GM12872 (cell line): ENCODE measurements at regions not wholly inside any gene's neighbourhood (a gene's known extent, or its start where the extent isn't known, plus 50 kb on each side); places are given as distances from the start of the nearest gene placed in this dataset.

Experiments used
- TF ChIP-seq, protein P1 (sequence below): IDR thresholded peaks from 3 replicates; pipeline ENCODE4 v1.5.1; 2011; ENCODE audit warnings: low read depth, mild to moderate bottlenecking, low read length, moderate library complexity; ENCODE audit not compliant: insufficient read depth

DNA sequence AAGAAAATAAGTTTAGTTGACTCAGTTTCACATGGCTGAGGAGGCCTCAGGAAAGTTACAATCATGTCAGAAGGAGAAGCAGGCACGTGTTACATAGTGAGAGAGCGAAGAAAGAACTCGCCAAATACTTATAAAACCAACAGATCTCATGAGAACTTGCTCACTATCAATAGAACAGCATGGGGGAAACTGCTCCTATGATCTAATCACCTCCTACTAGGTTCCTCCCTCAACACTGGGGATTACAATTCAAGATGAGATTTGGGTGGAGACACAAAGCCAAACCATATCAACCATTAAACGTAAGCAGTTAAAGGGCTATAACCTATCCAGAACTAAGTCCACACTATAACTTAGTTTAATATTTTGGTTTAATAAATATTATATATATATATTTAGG lies 113.8 kb upstream of the ADGRL3 start:
- TF ChIP-seq, protein P1, sequence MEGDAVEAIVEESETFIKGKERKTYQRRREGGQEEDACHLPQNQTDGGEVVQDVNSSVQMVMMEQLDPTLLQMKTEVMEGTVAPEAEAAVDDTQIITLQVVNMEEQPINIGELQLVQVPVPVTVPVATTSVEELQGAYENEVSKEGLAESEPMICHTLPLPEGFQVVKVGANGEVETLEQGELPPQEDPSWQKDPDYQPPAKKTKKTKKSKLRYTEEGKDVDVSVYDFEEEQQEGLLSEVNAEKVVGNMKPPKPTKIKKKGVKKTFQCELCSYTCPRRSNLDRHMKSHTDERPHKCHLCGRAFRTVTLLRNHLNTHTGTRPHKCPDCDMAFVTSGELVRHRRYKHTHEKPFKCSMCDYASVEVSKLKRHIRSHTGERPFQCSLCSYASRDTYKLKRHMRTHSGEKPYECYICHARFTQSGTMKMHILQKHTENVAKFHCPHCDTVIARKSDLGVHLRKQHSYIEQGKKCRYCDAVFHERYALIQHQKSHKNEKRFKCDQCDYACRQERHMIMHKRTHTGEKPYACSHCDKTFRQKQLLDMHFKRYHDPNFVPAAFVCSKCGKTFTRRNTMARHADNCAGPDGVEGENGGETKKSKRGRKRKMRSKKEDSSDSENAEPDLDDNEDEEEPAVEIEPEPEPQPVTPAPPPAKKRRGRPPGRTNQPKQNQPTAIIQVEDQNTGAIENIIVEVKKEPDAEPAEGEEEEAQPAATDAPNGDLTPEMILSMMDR, result no peak

DNA sequence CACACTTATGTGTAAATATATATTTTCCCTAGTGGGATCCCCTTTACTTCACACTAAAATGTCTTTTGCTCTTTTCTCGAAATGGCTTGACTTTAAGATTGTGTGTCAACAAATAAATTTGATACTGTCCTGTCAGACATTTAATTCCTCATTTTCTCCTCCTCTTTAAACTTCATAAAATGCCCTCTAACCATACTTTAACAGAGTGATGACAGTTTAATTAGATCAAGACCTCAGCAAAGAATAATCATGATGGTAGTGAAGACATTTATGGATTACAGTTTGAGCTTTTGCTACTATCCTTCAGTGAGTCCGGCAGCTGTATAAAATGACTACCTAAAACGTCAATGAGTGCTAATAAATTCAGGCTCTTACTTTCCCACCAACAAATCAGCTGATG lies 113.1 kb upstream of the ADGRL3 start:
- TF ChIP-seq, protein P1, result no peak

DNA sequence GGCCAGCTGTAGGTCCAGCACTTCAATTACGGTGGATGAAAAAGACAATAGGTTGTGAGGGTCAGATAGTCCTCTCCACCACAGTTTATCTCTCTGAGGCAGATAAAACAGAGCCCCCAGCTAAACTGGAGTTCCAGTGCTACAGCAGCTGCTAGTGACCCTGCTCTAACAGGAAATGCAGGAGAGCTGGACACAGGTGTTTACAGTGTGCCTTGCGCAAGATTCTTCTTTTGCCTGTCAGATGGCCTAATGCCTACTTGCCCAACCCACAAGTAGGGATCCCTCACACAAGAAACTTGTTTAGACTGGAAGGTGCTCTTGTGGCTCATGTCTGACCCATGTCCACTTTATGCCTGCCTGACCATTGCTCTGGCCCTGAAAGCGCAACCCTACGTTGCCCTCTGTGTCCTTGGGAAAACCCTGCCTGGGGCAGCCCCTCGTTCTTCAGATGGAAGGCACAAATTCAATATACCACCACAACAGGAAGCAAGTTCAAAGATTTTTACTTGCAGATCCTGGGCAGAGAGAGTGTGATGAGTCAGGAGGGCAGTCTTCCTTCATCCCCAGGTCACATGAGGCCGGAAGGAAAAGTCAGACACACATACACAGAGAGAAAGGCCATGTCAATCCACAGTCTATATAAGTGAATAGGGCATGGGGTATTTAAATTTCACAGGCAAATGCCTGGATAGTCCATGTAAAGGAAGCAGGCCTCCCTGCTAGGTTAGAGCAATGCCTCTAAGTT lies 105.1 kb upstream of the ADGRL3 start:
- TF ChIP-seq, protein P1, result no peak

DNA sequence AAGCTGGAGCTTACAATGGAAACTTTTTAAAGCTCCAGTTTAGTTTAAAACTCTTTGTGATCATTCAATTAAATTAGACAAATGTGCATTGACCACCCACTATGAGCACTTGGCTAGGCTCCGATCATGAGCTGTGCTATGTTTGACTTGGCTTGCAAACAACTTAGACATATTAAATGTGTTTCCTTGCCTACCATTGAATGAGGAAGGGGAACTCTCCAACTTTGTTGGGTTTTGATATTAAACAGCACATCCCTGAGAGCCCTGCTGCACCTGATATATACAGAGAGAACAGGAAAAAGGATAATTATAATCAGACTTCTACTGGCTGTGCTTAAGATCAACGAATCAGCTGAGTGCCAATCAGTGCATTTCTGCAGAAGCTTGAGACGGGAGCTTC lies 71.4 kb upstream of the ADGRL3 start:
- TF ChIP-seq, protein P1, result no peak

DNA sequence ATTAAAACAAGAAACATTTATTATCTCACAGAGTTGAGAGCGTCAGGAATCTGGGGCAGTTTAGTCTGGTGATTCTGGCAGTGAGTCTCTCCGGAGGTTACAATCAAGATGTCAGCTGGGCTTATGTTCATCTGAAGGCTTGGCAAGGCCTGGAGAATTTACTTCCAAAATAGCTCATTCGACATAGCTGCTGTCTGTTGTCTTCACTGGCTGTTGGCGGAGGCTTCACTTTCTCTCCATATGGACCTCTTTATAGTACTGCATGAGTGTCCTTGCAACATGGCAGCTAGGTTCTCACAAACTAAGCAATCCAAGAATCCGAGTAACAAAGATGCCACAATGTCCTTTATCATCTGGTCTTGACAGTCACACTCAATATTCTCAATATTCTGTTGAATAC lies 70.2 kb upstream of the ADGRL3 start:
- TF ChIP-seq, protein P1, result no peak

DNA sequence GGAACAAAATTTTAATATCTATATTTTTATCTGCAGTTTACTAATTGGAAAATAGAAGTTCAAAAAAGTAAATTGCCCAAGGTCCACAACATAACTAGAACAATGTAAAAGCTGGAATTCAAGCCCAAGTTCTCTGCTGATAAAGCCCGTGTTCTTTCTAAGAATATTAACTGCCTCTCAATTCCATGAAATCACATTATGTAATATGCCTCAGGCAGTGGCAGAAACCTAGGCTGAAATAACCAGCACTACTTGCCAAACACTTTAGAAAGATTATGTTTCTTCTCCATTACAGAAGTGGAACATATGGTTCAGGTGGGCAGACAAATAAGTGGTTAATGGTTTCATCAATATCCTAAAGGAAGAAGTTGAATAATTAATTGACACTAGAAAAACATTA lies 56.7 kb upstream of the ADGRL3 start:
- TF ChIP-seq, protein P1, result no peak

DNA sequence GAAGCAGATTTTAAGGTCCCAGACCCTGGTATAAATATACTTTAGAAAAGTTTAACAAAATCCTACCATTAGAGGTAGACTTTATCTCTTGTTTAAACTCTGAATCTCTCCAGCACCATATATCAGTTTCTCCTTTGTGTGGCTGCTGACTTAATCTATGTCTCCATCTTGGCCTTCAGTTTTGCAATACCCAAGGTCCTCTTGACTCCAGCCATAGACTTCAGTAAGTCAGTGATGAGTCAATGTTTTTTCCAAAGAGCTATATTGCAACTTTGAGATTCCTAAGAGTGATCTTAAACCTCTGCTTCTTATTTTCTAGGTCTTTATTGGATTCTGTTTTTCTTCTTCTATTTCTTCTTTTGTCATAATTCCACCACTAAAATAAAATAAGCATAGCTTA lies 50.8 kb upstream of the ADGRL3 start:
- TF ChIP-seq, protein P1, result no peak
